H9 (cell line): ENCODE measurements at regions not wholly inside any gene's neighbourhood (a gene's known extent, or its start where the extent isn't known, plus 50 kb on each side); places are given as distances from the start of the nearest gene placed in this dataset.

Experiments used
- DNase-seq: peaks from one replicate; pipeline ENCODE4 v3.0.0-alpha.2; 2017
- H2AFZ ChIP-seq: one replicate; pipeline ENCODE4 v1.6.1; 2013; ENCODE audit warnings: mild to moderate bottlenecking, low read length, control low read depth, moderate library complexity
- H2AK5ac ChIP-seq: 2 replicates; pipeline ENCODE4 v1.6.1; 2013; ENCODE audit warnings: low read length, control low read depth, mixed read lengths; ENCODE audit not compliant: insufficient read length
- H2BK120ac ChIP-seq: one replicate; pipeline ENCODE4 v1.6.1; 2013; ENCODE audit warnings: low read depth, mild to moderate bottlenecking, low read length, control low read depth, inconsistent platforms; ENCODE audit not compliant: poor library complexity, severe bottlenecking
- H2BK12ac ChIP-seq: 2 replicates; pipeline ENCODE4 v1.6.1; 2013; ENCODE audit warnings: low read length, control low read depth, mixed read lengths, low read depth; ENCODE audit not compliant: insufficient read length
- H2BK15ac ChIP-seq: 2 replicates; pipeline ENCODE4 v1.6.1; 2013; ENCODE audit warnings: low read depth, low read length, control low read depth
- H2BK20ac ChIP-seq: one replicate; pipeline ENCODE4 v1.6.1; 2013; ENCODE audit warnings: low read depth, mild to moderate bottlenecking, low read length, control low read depth, inconsistent platforms; ENCODE audit not compliant: poor library complexity, severe bottlenecking
- H2BK5ac ChIP-seq: 2 replicates; pipeline ENCODE4 v1.6.1; 2013; ENCODE audit warnings: low read length, control low read depth, mixed read lengths; ENCODE audit not compliant: insufficient read length
- H3K14ac ChIP-seq: 2 replicates; pipeline ENCODE4 v1.6.1; 2013; ENCODE audit warnings: low read length, control low read depth; ENCODE audit not compliant: insufficient read depth
- H3K18ac ChIP-seq: 2 replicates; pipeline ENCODE4 v1.6.1; 2013; ENCODE audit warnings: low read depth, mild to moderate bottlenecking, mixed read lengths, low read length, control low read depth; ENCODE audit not compliant: insufficient read length
- H3K23ac ChIP-seq: 2 replicates; pipeline ENCODE4 v1.6.1; 2013; ENCODE audit warnings: low read length, control low read depth, mixed read lengths, low read depth; ENCODE audit not compliant: insufficient read length
- H3K23me2 ChIP-seq: 2 replicates; pipeline ENCODE4 v1.6.1; 2013; ENCODE audit warnings: low read depth, mild to moderate bottlenecking, mixed read lengths, low read length, control low read depth; ENCODE audit not compliant: insufficient read length, poor library complexity, severe bottlenecking
- H3K27ac ChIP-seq: 2 replicates; pipeline ENCODE4 v1.5.1; 2013; ENCODE audit warnings: low read length, control low read depth, mixed read lengths, low read depth; ENCODE audit not compliant: insufficient read length
- H3K27me3 ChIP-seq: 2 replicates; pipeline ENCODE4 v1.6.1; 2013; ENCODE audit warnings: low read length, control low read depth, inconsistent platforms; ENCODE audit not compliant: insufficient read depth
- H3K4ac ChIP-seq: 2 replicates; pipeline ENCODE4 v1.6.1; 2013; ENCODE audit warnings: low read depth, mild to moderate bottlenecking, control low read depth, inconsistent platforms, low read length, moderate library complexity
- H3K4me1 ChIP-seq: 2 replicates; pipeline ENCODE4 v1.6.1; 2013; ENCODE audit warnings: low read length, control low read depth, inconsistent platforms; ENCODE audit not compliant: insufficient read depth
- H3K4me2 ChIP-seq: 2 replicates; pipeline ENCODE4 v1.6.1; 2013; ENCODE audit warnings: low read length, control low read depth, mixed read lengths; ENCODE audit not compliant: insufficient read length, insufficient read depth
- H3K56ac ChIP-seq: 2 replicates; pipeline ENCODE4 v1.6.1; 2013; ENCODE audit warnings: low read depth, mild to moderate bottlenecking, mixed read lengths, low read length, control low read depth; ENCODE audit not compliant: insufficient read length
- H3K79me1 ChIP-seq: 2 replicates; pipeline ENCODE4 v1.6.1; 2013; ENCODE audit warnings: low read depth, mild to moderate bottlenecking, moderate library complexity, low read length, control low read depth, inconsistent platforms; ENCODE audit not compliant: insufficient read depth, poor library complexity, severe bottlenecking
- H3K79me2 ChIP-seq: 2 replicates; pipeline ENCODE4 v1.6.1; 2013; ENCODE audit warnings: low read length, control low read depth, inconsistent platforms; ENCODE audit not compliant: insufficient read depth
- H3K9ac ChIP-seq: 2 replicates; pipeline ENCODE4 v1.6.1; 2013; ENCODE audit warnings: low read length, control low read depth, mixed read lengths; ENCODE audit not compliant: insufficient read length; ENCODE audit errors: extremely low read depth
- H3K9me3 ChIP-seq: one replicate; pipeline ENCODE4 v1.6.1; 2013; ENCODE audit warnings: low read depth, low read length, inconsistent platforms; ENCODE audit not compliant: control insufficient read depth
- H3T11ph ChIP-seq: one replicate; pipeline ENCODE4 v1.6.1; 2013; ENCODE audit warnings: mild to moderate bottlenecking, low read length, control low read depth, inconsistent platforms
- H4K20me1 ChIP-seq: one replicate; pipeline ENCODE4 v1.6.1; 2013; ENCODE audit not compliant: control insufficient read depth, insufficient read length, insufficient read depth
- H4K5ac ChIP-seq: 2 replicates; pipeline ENCODE4 v1.6.1; 2013; ENCODE audit warnings: low read depth, mild to moderate bottlenecking, mixed read lengths, low read length, control low read depth; ENCODE audit not compliant: insufficient read length
- H4K8ac ChIP-seq: replicated peaks from 2 replicates; pipeline ENCODE4 v1.6.1; 2013; ENCODE audit warnings: low read length, control low read depth, mixed read lengths, low read depth; ENCODE audit not compliant: insufficient read length
- H4K91ac ChIP-seq: 2 replicates; pipeline ENCODE4 v1.6.1; 2013; ENCODE audit warnings: low read depth, mild to moderate bottlenecking, moderate library complexity, mixed read lengths, low read length, control low read depth; ENCODE audit not compliant: insufficient read length
- H3K27ac Mint-ChIP-seq, 3 experiments: 2 replicates in 2 of 3; 3 replicates in 1 of 3; pipeline ENCODE4 v1.8.0; 2020 to 2021; ENCODE audit warnings: mixed read lengths in 3 of 3, mild to moderate bottlenecking in 1 of 3, moderate library complexity in 1 of 3
- H3K27me3 Mint-ChIP-seq: 2 replicates; pipeline ENCODE4 v1.8.0; 2021; ENCODE audit warnings: low read depth, mild to moderate bottlenecking, moderate library complexity, mixed read lengths
- H3K36me3 Mint-ChIP-seq, 3 experiments: 2 replicates in 2 of 3; 3 replicates in 1 of 3; pipeline ENCODE4 v1.8.0; 2020 to 2021; ENCODE audit warnings: low read depth in 3 of 3, mixed read lengths in 3 of 3; ENCODE audit not compliant: insufficient read depth in 1 of 3
- H3K4me1 Mint-ChIP-seq, 2 experiments: 2 replicates each; pipeline ENCODE4 v1.8.0; 2020; ENCODE audit warnings: mixed read lengths in 2 of 2
- H3K4me3 Mint-ChIP-seq, 2 experiments: 2 replicates in 1 of 2; 3 replicates in 1 of 2; pipeline ENCODE4 v1.8.0; 2020 to 2021; ENCODE audit warnings: mild to moderate bottlenecking in 2 of 2, mixed read lengths in 2 of 2, moderate library complexity in 1 of 2
- H3K9me3 Mint-ChIP-seq, 2 experiments: 2 replicates in 1 of 2; 3 replicates in 1 of 2; pipeline ENCODE4 v1.8.0; 2020; ENCODE audit warnings: mild to moderate bottlenecking in 2 of 2, mixed read lengths in 2 of 2, moderate library complexity in 1 of 2
- CTCF ChIP-seq: fragments of 200-600 bp; sonication (generic); conservative IDR thresholded peaks from 3 replicates; pipeline ENCODE4 v1.8.0; 2021; ENCODE audit warnings: antibody characterized with exemption, mild to moderate bottlenecking
- WGBS: extraction: QIAGEN DNeasy Blood & Tissue Kit; methylation state at CpG from one replicate; pipeline ENCODE4 v1.1.7; 2013; ENCODE audit warnings: missing lambda C conversion rate, low lambda C conversion rate, mixed read lengths; ENCODE audit not compliant: insufficient read length; ENCODE audit errors: extremely low coverage; 5-methylcytosine and 5-hydroxymethylcytosine counted together

GRCh38 chr9:134224127-134224526 is 59.8 kb upstream of the RNU6ATAC start:
- H3K36me3 Mint-ChIP-seq = peaks cover 0 to 2% (median 0%) of the 10 kb centered on the region in 3 experiments; a peak in 1 of 7 replicates
- no peaks in the 10 kb centered on the region for H3K9me3 ChIP-seq

More at GRCh38 chr9:134224127-134224526, 59.8 kb upstream of the RNU6ATAC start:
- Histone ChIP-seq H3K23ac (no peak overlapping the region), H3K4ac (no peak overlapping the region), H3K27me3 (no peaks in the 10 kb centered on the region), H4K5ac (no peak overlapping the region), H2BK20ac (no peak overlapping the region), H3K23me2 (no peaks in the 10 kb centered on the region), H4K8ac (no peak overlapping the region), H2AK5ac (no peak overlapping the region), H3K18ac (no peak overlapping the region), H3K14ac (no peak overlapping the region), H3T11ph (no peak overlapping the region), H2AFZ (no peak overlapping the region), H3K56ac (no peak overlapping the region), H2BK120ac (no peak overlapping the region), H3K79me2 (no peaks in the 10 kb centered on the region), H3K27ac (no peak overlapping the region), H4K91ac (no peak overlapping the region), H3K4me1 (no peaks in the 10 kb centered on the region), H3K9ac (no peak overlapping the region), H3K4me2 (no peak overlapping the region), H2BK15ac (no peak overlapping the region), H4K20me1 (no peaks in the 10 kb centered on the region), H2BK12ac (no peak overlapping the region), H3K79me1 (no peaks in the 10 kb centered on the region), H2BK5ac (no peak overlapping the region)
- TF ChIP-seq CTCF = no peak
- H3K27me3 Mint-ChIP-seq = peaks cover 2% of the 10 kb centered on the region; the same call in 1 of the 2 replicates
- H3K9me3 Mint-ChIP-seq = no peaks in the 10 kb centered on the region
- H3K27ac Mint-ChIP-seq = no peak overlapping the region
- H3K4me3 Mint-ChIP-seq = no peak overlapping the region
- peaks cover 8 to 29% of the 10 kb centered on the region in 2 experiments for H3K4me1 Mint-ChIP-seq
- WGBS = no CpG with 5 or more reads among the region's 9 CpGs
- no peak for DNase-seq
